GM10266 (cell line): ENCODE measurements at regions not wholly inside any gene's neighbourhood (a gene's known extent, or its start where the extent isn't known, plus 50 kb on each side); places are given as distances from the start of the nearest gene placed in this dataset.

Source experiments
- DNase-seq: peaks from one replicate; pipeline ENCODE4 v3.0.0; 2012; ENCODE audit errors: extremely low spot score
- CTCF ChIP-seq: IDR thresholded peaks from 2 replicates; pipeline ENCODE4 v1.5.1; 2012; ENCODE audit warnings: mild to moderate bottlenecking, low read depth; ENCODE audit not compliant: control insufficient read depth, insufficient read depth; ENCODE audit errors: missing control alignments

- TF ChIP-seq CTCF: no peak
- DNase-seq: no peak
Measured at GRCh38 chr7:68544851-68545250, 1053.4 kb upstream of the AUTS2 start.

GRCh38 chr7:68547181-68547580, 1051.1 kb upstream of the AUTS2 start:
- DNase-seq: no peak
- no peak for TF ChIP-seq CTCF

- TF ChIP-seq CTCF: no peak
- no peak for DNase-seq
Measured at GRCh38 chr7:68547799-68548198, 1050.5 kb upstream of the AUTS2 start.

- no peak for TF ChIP-seq CTCF
- no peak for DNase-seq
Measured at GRCh38 chr7:68550027-68550426, 1048.2 kb upstream of the AUTS2 start.

- TF ChIP-seq CTCF: no peak
- DNase-seq: no peak
Measured at GRCh38 chr7:68550635-68551034, 1047.6 kb upstream of the AUTS2 start.

- no peak for TF ChIP-seq CTCF
- no peak for DNase-seq
Measured at GRCh38 chr7:68556537-68556936, 1041.7 kb upstream of the AUTS2 start.

- no peak for TF ChIP-seq CTCF
- DNase-seq: no peak
Measured at GRCh38 chr7:68559518-68559917, 1038.8 kb upstream of the AUTS2 start.
